ENCODE measurements at regions not wholly inside any gene's neighbourhood (a gene's known extent, or its start where the extent isn't known, plus 50 kb on each side); places are given as distances from the start of the nearest gene placed in this dataset.
"Not testable (repeated sequence)": the region's sequence is repeated elsewhere in the genome, so short reads cannot be mapped to it uniquely, and the experiment has no call there.

DNA sequence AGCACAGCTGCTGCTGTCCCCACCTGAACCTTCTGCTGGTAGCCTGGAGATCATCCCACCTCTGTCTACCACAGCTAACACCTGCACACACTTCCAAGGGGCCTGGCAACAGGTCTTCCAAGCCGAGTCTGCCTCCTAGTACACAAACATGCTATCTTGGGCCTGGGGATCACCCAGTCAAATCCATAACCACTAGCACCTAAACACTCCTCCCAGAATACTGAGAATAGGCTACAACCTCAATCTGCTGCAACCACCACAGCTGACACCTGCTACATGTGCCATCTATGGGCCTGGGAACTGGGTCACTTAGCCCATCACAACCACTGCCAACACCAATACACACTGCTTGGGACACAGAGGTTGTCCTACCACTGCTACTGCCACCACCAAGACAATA, 362.8 kb upstream of the ARPP21 start:
- H3K4me3 ChIP-seq (ENCODE audit: low read depth, low read length) = no peak overlapping the region
- DNase-seq (ENCODE audit: low read depth) = no peak
- TF ChIP-seq POLR2A (IDR thresholded peaks at IDR 0.05; ENCODE audit: extremely low read depth, insufficient read length) (no peak), MYC (IDR thresholded peaks at IDR 0.05; ENCODE audit: low read depth, low read length) (no peak)
- TF ChIP-seq, protein P1, sequence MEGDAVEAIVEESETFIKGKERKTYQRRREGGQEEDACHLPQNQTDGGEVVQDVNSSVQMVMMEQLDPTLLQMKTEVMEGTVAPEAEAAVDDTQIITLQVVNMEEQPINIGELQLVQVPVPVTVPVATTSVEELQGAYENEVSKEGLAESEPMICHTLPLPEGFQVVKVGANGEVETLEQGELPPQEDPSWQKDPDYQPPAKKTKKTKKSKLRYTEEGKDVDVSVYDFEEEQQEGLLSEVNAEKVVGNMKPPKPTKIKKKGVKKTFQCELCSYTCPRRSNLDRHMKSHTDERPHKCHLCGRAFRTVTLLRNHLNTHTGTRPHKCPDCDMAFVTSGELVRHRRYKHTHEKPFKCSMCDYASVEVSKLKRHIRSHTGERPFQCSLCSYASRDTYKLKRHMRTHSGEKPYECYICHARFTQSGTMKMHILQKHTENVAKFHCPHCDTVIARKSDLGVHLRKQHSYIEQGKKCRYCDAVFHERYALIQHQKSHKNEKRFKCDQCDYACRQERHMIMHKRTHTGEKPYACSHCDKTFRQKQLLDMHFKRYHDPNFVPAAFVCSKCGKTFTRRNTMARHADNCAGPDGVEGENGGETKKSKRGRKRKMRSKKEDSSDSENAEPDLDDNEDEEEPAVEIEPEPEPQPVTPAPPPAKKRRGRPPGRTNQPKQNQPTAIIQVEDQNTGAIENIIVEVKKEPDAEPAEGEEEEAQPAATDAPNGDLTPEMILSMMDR (IDR thresholded peaks at IDR 0.05; ENCODE audit: low read depth, low read length) = no peak
- TF ChIP-seq, protein P2, sequence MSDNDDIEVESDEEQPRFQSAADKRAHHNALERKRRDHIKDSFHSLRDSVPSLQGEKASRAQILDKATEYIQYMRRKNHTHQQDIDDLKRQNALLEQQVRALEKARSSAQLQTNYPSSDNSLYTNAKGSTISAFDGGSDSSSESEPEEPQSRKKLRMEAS (IDR thresholded peaks at IDR 0.05; ENCODE audit: low read depth, low read length) = no peak

DNA sequence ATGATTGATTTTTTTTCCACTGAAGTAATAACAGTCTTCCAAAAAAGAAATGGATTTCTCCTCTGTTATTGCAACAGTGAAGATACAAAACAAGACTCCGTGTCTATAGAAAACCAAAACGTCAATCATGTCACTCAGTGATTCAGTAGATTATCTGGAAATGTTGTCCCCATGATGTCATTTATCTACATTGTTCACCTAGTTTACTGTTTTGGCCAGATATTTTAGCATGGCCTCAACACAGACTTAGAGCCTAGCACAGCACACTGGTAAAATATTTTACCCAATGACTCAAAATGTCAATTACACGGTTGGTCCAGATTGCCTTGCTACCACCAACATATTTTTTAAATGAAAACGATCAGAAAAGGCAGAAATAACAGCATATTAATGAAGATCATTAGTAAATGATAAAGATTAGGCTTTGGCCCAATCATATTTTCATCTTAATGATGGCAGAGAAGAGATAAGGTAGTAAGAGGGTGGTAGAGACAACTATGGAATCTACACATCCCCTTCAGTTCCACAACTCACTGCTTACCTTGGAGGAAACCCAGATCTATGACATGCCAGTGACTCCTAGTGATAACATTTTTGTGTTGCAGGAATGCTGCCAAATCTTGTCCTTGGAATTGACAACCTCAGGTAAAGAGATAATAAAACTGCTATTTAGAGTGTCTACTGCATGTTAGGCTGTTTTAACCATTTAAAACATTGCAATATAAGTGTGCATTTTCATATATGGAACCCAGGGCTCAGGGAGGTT, 347.7 kb upstream of the ARPP21 start:
- TF ChIP-seq, protein P2 (IDR thresholded peaks at IDR 0.05; ENCODE audit: low read depth, low read length) = no peak
- TF ChIP-seq, protein P1 (IDR thresholded peaks at IDR 0.05; ENCODE audit: low read depth, low read length) = no peak
- TF ChIP-seq MYC (IDR thresholded peaks at IDR 0.05; ENCODE audit: low read depth, low read length) (no peak), POLR2A (IDR thresholded peaks at IDR 0.05; ENCODE audit: extremely low read depth, insufficient read length) (no peak)
- no peak for DNase-seq (ENCODE audit: low read depth)
- no peak overlapping the region for H3K4me3 ChIP-seq (ENCODE audit: low read depth, low read length)

DNA sequence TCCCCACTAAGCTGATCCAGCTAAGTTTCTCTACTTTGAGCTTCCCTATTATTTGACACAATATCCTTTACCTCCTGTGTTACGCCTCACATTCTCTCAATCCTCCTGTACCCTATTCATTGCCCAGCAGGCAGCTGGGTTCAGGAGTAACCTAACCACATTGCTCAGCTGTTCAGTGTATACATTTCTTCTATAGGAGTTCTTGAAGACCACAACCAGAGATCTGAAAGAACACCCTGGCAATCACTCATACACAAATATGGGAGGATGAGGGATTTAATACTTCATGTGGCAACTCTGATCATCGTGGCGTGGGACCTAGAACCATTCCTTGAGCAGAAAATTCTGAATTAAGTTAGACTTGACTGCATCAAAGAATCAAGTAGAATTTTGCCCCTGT, 346.8 kb upstream of the ARPP21 start:
- TF ChIP-seq, protein P1 (IDR thresholded peaks at IDR 0.05; ENCODE audit: low read depth, low read length) = no peak
- TF ChIP-seq, protein P2 (IDR thresholded peaks at IDR 0.05; ENCODE audit: low read depth, low read length) = no peak
- TF ChIP-seq POLR2A (IDR thresholded peaks at IDR 0.05; ENCODE audit: extremely low read depth, insufficient read length) (no peak), MYC (IDR thresholded peaks at IDR 0.05; ENCODE audit: low read depth, low read length) (no peak)
- DNase-seq (ENCODE audit: low read depth) = no peak
- no peak overlapping the region for H3K4me3 ChIP-seq (ENCODE audit: low read depth, low read length)

DNA sequence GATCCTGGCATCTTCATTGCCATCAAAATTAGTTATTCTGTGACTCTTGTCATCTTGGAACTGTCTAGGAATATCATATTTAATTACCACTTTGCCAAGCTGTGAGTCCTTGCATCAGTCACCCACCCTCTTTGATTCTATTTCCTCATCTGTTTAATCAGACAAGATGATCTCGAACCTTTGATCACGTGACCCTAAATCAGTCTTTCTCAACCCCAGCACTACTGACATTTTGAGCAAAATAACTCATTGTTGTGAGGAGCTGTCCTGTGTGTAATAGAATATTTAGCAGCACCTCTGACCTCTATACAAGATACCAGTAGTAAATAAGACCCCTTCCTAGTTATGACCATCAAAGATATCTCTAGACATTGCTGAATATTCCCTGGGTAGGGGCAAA, 343.4 kb upstream of the ARPP21 start:
- DNase-seq (ENCODE audit: low read depth) = no peak
- TF ChIP-seq, protein P2 (IDR thresholded peaks at IDR 0.05; ENCODE audit: low read depth, low read length) = no peak
- TF ChIP-seq MYC (IDR thresholded peaks at IDR 0.05; ENCODE audit: low read depth, low read length) = no peak
- TF ChIP-seq, protein P1 (IDR thresholded peaks at IDR 0.05; ENCODE audit: low read depth, low read length) = no peak
- TF ChIP-seq POLR2A (IDR thresholded peaks at IDR 0.05; ENCODE audit: extremely low read depth, insufficient read length) = no peak
- no peak overlapping the region for H3K4me3 ChIP-seq (ENCODE audit: low read depth, low read length)

DNA sequence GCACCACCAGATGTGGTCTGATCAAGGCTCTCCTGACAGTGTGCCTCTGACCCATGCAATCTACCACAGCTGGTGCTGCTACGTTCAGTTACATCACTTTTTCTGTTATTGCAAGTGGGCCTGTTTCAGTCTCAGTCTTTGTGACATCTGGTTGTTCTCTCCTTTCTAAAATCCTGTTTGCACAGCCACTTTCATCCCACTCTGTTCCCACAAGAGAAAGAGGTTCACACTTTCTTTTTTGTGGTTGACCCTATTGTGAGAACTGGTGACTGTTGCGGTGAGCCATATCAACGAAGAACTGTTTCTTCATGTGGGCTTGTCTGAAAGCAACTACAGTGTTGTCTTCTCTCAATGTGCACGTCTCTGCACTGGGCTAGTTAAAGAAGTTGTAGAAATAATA, 342.8 kb upstream of the ARPP21 start:
- no peak for TF ChIP-seq POLR2A (IDR thresholded peaks at IDR 0.05; ENCODE audit: extremely low read depth, insufficient read length)
- TF ChIP-seq, protein P2 (IDR thresholded peaks at IDR 0.05; ENCODE audit: low read depth, low read length) = no peak
- TF ChIP-seq, protein P1 (IDR thresholded peaks at IDR 0.05; ENCODE audit: low read depth, low read length) = no peak
- no peak for TF ChIP-seq MYC (IDR thresholded peaks at IDR 0.05; ENCODE audit: low read depth, low read length)
- no peak overlapping the region for H3K4me3 ChIP-seq (ENCODE audit: low read depth, low read length)
- DNase-seq (ENCODE audit: low read depth) = no peak

DNA sequence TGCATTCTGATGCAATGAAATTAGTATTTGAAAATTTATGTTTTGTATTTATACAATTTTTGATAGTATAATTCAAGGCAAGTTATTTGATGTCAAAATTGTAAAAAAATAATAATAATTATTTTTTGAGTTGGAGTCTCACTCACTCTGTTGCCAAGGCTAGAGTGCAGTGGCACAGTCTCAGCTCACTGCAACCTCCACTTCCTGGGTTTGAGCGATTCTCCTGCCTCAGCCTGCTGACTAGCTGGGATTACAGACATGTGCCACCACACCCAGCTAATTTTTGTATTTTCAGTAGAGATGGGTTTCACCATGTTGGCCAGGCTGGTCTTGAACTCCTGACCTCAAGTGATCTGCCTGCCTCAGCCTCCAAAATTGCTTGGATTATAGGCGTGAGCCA, 342.4 kb upstream of the ARPP21 start:
- not testable (repeated sequence) for DNase-seq (ENCODE audit: low read depth); H3K4me3 ChIP-seq (ENCODE audit: low read depth, low read length)
